GM12878 (cell line): ENCODE measurements at regions not wholly inside any gene's neighbourhood (a gene's known extent, or its start where the extent isn't known, plus 50 kb on each side); places are given as distances from the start of the nearest gene placed in this dataset.

Source experiments
- EP300 ChIP-seq, 2 experiments: fragments of 150-350 bp in 1 of 2; IDR thresholded peaks; 2 replicates each; pipeline ENCODE4 v1.6.1; 2011 to 2012; ENCODE audit warnings: low read depth in 2 of 2, low read length in 2 of 2, borderline replicate concordance in 1 of 2, improper control_type of control experiment in 1 of 2, inconsistent platforms in 1 of 2; ENCODE audit not compliant: control insufficient read depth in 1 of 2
- ETV6 ChIP-seq, 2 experiments: fragments of 450-650 bp in 1 of 2; IDR thresholded peaks in 1 of 2; conservative IDR thresholded peaks in 1 of 2; 2 replicates each; pipeline ENCODE4 v1.6.1; 2014; ENCODE audit warnings: antibody characterized with exemption in 1 of 2, borderline replicate concordance in 1 of 2, low read depth in 1 of 2, mild to moderate bottlenecking in 1 of 2, moderate library complexity in 1 of 2
- GATAD2B ChIP-seq: fragments of 450-650 bp; conservative IDR thresholded peaks from 2 replicates; pipeline ENCODE4 v1.6.1; 2017; ENCODE audit warnings: low read depth, mild to moderate bottlenecking, moderate library complexity
- RAD21 ChIP-seq: IDR thresholded peaks from 2 replicates; pipeline ENCODE4 v1.6.1; 2011; ENCODE audit warnings: mild to moderate bottlenecking, low read depth, low read length, moderate library complexity; ENCODE audit not compliant: insufficient read depth
- TAF1 ChIP-seq: IDR thresholded peaks from 2 replicates; pipeline ENCODE4 v1.6.1; 2011; ENCODE audit warnings: mild to moderate bottlenecking, low read depth, low read length, borderline replicate concordance
- YBX1 ChIP-seq: fragments of 450-650 bp; IDR thresholded peaks from 2 replicates; pipeline ENCODE4 v1.6.1; 2016; ENCODE audit warnings: antibody characterized with exemption
- TF ChIP-seq, protein P1 (sequence below), 3 experiments: IDR thresholded peaks in 2 of 3; conservative IDR thresholded peaks in 1 of 3; 2 replicates each; pipeline ENCODE4 v1.5.1; 2011; ENCODE audit warnings: low read depth in 3 of 3, low read length in 3 of 3, mild to moderate bottlenecking in 3 of 3, control low read depth in 2 of 3, moderate library complexity in 2 of 3, inconsistent platforms in 1 of 3, mixed read lengths in 1 of 3; ENCODE audit not compliant: control insufficient read depth in 2 of 3, insufficient read depth in 1 of 3; ENCODE audit errors: extremely low read depth in 1 of 3
- TF ChIP-seq, protein P2 (sequence below): IDR thresholded peaks from 2 replicates; pipeline ENCODE4 v1.6.1; 2012; ENCODE audit warnings: low read depth, low read length, improper control_type of control experiment
- TF ChIP-seq, protein P3 (sequence below): IDR thresholded peaks from 2 replicates; pipeline ENCODE4 v1.6.1; 2011; ENCODE audit warnings: mild to moderate bottlenecking, low read depth, low read length, moderate library complexity; ENCODE audit not compliant: insufficient replicate concordance

DNA sequence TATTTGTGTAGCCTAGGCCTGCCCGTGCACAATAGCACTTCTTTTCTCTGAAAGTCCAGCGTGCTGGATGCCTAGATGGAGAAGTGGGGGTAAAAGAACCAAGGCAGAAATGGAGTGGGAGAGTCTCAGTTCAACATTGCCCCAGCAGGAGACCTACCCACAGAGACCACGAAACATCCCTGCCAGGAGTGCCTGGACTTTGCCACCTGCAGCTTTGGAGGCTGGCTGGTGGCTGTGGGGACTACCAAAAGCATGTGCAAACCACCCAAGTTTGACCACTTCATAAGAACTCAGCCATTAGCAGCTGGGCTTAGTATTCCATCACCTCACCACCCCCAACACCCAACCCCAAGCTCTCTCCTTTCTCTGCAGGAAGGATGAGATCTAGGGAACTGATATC lies 416.9 kb upstream of the ID2 start:
- TF ChIP-seq, protein P1, sequence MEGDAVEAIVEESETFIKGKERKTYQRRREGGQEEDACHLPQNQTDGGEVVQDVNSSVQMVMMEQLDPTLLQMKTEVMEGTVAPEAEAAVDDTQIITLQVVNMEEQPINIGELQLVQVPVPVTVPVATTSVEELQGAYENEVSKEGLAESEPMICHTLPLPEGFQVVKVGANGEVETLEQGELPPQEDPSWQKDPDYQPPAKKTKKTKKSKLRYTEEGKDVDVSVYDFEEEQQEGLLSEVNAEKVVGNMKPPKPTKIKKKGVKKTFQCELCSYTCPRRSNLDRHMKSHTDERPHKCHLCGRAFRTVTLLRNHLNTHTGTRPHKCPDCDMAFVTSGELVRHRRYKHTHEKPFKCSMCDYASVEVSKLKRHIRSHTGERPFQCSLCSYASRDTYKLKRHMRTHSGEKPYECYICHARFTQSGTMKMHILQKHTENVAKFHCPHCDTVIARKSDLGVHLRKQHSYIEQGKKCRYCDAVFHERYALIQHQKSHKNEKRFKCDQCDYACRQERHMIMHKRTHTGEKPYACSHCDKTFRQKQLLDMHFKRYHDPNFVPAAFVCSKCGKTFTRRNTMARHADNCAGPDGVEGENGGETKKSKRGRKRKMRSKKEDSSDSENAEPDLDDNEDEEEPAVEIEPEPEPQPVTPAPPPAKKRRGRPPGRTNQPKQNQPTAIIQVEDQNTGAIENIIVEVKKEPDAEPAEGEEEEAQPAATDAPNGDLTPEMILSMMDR (IDR thresholded peaks at IDR 0.05 in 2 of 3, conservative IDR thresholded peaks at IDR 0.05 in 1 of 3; ENCODE audit: control insufficient read depth in 2 of 3, extremely low read depth in 1 of 3, insufficient read depth in 1 of 3, low read depth in 3 of 3, low read length in 3 of 3) = no peak
- TF ChIP-seq YBX1 = no peak
- TF ChIP-seq, protein P2, sequence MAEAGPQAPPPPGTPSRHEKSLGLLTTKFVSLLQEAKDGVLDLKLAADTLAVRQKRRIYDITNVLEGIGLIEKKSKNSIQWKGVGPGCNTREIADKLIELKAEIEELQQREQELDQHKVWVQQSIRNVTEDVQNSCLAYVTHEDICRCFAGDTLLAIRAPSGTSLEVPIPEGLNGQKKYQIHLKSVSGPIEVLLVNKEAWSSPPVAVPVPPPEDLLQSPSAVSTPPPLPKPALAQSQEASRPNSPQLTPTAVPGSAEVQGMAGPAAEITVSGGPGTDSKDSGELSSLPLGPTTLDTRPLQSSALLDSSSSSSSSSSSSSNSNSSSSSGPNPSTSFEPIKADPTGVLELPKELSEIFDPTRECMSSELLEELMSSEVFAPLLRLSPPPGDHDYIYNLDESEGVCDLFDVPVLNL = no peak
- no peak for TF ChIP-seq RAD21
- no peak for TF ChIP-seq TAF1
- TF ChIP-seq GATAD2B = no peak
- TF ChIP-seq, protein P3, sequence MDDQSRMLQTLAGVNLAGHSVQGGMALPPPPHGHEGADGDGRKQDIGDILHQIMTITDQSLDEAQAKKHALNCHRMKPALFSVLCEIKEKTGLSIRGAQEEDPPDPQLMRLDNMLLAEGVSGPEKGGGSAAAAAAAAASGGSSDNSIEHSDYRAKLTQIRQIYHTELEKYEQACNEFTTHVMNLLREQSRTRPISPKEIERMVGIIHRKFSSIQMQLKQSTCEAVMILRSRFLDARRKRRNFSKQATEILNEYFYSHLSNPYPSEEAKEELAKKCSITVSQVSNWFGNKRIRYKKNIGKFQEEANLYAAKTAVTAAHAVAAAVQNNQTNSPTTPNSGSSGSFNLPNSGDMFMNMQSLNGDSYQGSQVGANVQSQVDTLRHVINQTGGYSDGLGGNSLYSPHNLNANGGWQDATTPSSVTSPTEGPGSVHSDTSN = no peak
- TF ChIP-seq EP300 (IDR thresholded peaks at IDR 0.05; ENCODE audit: borderline replicate concordance in 1 of 2, control insufficient read depth in 1 of 2, low read depth in 2 of 2, low read length in 2 of 2) = no peak
- no peak for TF ChIP-seq ETV6 (conservative IDR thresholded peaks at IDR 0.05 in 1 of 2, IDR thresholded peaks at IDR 0.05 in 1 of 2; ENCODE audit: borderline replicate concordance in 1 of 2, low read depth in 1 of 2)
